ENCODE measurements at regions not wholly inside any gene's neighbourhood (a gene's known extent, or its start where the extent isn't known, plus 50 kb on each side); places are given as distances from the start of the nearest gene placed in this dataset.
"Not testable (repeated sequence)": the region's sequence is repeated elsewhere in the genome, so short reads cannot be mapped to it uniquely, and the experiment has no call there.

GRCh38 chr10:81662837-81663236 is 212.2 kb upstream of the NRG3 start:
- DNase-seq, result no peak

GRCh38 chr10:81664800-81665199 is 210.2 kb upstream of the NRG3 start:
- DNase-seq, result not testable (repeated sequence)

DNA sequence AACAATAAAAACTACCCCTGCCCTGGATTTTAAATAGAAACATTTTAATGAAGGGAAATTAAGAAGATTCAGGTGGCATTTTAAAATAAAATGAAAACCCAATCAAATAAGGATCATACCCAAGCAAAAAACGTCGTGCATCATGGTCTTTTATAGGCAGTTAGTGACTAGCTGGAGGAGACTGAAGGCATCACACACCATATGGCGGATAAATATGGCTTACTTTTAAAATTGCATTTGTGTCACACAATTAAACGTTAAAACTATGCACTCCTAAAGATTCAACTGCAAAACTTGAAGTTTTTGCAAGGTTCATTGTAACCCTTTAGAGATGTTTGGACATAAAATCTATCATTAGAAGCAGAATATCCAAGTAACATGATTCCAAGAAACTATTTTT is 200.1 kb upstream of the NRG3 start:
- no peak for DNase-seq

DNA sequence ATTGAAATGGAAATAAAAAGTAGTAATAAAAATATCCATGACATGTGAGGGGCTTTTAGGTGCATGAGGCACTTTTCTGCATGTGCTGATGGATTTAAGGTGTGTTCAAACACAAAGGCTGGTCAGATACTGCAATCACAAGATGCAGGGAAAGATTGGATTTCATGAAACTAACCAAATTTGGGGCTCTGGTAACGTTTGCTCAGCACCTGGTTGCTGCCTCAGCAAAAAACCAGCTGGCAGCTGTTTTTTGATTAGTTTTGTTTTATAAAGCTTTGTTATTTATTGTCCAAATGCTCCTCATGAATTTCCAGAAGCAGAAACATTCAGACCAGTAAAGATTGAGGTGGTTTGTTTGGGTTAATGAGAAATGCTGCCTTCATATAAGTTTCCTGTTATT is 195.7 kb upstream of the NRG3 start:
- no peak for DNase-seq

GRCh38 chr10:81680359-81680758 is 194.6 kb upstream of the NRG3 start:
- DNase-seq, result no peak

GRCh38 chr10:81688459-81688858 is 186.5 kb upstream of the NRG3 start:
- DNase-seq, result no peak

- DNase-seq, result no peak
Measured at GRCh38 chr10:81696609-81697388, 178.2 kb upstream of the NRG3 start.

DNA sequence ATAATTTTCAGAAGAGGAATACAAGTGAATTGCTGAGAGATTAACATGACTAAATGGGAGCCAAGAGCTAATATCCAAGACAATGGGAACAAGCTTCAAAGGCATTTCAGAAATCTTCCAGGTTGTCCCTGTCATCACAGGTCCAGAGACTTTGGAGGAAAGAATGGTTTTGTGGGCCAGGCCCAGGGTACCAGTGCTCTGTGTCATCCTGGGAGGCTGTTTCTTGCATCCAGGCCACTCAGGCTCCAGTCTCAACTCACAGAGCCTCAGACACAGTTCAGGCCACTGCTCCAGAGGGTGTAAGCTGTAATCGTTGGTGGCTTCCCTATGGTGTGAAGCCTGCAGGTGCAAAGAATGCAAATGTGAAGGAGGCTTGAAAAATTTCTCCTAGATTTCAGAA is 170.4 kb upstream of the NRG3 start:
- DNase-seq, result no peak

DNA sequence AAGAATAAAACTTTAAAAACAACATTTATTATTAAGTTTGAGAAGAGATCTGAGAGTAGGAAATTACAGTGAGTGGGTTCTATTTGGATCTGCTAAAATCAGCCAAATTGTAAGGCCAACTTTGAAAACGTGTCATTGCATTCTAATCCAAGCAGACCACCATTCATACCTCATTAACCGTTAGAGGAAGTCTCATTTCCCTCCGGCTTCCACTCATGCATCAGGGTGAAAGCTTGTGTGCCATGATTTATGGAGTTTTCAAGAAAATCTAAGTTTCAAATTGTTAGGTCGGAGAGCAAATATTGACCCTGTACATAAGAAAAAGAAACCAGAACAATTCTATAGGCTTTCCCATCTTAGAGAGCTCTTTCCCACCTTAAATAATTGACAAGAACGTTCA is 166.6 kb upstream of the NRG3 start:
- DNase-seq, result no peak

DNA sequence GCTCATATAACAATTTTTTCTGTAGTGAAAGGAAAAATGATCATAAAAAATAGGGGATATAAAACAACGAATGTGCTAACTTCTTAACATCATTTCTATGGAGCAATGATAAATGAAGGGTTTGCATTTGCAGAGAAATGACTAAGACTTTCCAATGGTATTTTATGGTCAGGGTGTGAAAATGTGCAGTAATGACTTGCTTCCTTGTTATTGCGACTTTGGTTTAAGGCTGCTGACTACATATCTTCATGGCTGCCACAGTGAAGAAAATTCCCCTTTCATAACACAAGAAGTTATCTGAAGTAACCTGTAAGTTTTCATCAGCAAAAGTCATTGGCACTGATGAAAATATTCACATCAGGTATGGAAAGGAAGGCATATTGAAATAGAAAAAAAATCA is 166.1 kb upstream of the NRG3 start:
- DNase-seq, result no peak

DNA sequence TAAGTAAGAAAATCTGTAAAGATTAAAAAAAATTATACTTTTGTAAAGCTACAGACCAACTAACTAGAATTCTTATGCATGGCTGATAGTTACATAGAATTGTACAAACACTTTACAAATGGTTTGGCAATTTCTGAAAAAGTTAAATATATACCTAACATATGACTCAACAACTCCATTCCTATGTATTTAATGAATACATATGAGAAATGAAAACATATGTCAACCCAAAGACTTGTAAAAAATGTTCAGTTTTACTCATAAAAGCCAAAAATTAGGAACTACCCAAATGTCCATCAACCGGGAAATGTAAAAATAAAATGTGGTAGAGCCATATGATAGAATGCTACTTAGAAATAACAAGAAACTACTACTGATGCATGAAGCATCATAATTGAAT is 152.6 kb upstream of the NRG3 start:
- DNase-seq, result no peak

DNA sequence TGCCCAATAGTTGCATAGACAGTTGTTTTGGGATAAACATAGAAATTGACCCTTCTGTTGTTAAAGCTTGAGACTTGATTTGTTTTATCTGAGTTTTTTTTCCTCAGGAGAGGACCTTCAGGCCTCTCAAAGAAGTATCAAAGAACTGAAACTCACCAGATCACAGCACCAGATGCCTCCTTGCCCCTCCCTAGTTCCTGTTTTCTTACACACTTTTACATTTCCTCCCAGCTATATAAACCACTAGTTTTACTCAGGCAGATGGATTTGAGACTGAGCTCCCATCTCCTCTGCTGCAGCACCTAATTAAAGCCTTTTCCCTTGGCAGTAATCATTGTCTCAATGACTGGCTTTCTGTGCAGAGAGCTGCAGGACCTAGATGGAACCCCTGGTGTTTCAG is 150.6 kb upstream of the NRG3 start:
- no peak for DNase-seq

- no peak for DNase-seq
Measured at GRCh38 chr10:81725851-81726250, 149.1 kb upstream of the NRG3 start.

- DNase-seq, result no peak
Measured at GRCh38 chr10:81728692-81729091, 146.3 kb upstream of the NRG3 start.

DNA sequence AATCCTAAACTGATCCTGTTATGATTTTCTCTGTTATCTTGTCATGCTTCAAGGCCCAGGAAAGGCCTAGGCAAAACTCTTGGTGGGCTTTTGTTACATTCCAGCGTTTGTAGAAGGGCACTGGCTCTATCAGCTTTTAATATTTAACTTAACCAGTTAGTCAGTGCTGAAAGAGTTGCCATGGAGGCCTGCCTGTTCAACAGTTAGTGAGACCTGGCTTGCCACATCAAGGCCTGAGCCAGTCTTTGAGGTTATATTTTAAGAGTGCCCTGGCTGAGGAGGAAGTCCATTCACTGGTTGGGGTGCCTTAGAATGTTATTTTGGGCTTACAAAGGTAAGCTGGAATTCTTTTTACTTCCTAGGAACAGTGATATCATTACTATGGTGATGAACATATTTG is 144.1 kb upstream of the NRG3 start:
- DNase-seq, result no peak

DNA sequence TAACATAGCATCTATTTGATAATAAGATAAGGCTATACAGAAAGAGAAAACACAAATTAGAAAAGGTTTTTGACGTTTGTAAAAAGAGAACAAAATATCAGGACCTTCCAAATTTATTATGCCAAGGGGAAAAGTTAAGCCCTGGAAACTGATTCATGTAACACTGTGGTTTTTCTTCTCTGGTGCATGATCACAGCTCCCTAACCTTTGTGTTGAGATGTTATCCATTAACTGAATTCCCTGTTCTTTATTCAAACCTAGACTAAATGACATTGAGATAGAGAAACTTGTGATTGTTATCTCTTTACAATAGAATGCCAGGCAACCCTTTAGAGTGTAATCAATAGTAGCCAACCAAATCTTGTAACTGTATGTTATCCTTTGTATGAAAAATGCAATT is 141.5 kb upstream of the NRG3 start:
- no peak for DNase-seq

DNA sequence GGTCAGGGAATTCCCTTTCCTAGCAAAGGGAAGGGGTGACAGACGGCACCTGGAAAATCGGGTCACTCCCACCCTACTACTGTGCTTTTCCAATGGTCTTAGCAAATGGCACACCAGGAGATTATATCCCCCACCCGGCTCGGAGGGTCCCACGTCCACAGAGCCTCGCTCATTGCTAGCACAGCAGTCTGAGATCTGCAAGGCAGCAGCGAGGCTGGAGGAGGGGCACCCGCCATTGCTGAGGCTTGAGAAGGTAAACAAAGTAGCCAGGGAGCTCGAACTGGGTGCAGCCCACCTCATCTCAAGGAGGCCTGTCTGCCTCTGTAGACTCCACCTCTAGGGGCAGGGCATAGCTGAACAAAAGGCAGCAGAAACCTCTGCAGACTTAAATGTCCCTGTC is 139.8 kb upstream of the NRG3 start:
- not testable (repeated sequence) for DNase-seq

DNA sequence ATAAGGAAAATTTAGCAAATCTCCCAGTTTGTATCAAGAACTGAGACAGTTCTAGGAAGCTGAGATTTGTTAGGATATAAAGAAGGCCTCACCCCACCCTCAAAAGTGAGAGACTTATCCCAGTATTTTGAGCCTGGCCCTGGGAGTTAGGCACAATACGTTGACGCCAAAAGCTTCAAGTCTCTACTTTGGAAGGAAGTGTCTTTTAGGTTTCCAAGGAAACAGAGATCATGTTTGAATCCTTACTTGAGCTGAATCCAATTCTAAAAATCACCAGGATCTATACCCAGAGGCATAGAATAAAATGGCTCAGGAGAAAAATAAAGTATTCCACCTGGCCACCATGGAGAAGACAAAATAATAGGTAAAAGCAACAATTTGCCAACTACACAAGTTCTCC is 115.9 kb upstream of the NRG3 start:
- no peak for DNase-seq

DNA sequence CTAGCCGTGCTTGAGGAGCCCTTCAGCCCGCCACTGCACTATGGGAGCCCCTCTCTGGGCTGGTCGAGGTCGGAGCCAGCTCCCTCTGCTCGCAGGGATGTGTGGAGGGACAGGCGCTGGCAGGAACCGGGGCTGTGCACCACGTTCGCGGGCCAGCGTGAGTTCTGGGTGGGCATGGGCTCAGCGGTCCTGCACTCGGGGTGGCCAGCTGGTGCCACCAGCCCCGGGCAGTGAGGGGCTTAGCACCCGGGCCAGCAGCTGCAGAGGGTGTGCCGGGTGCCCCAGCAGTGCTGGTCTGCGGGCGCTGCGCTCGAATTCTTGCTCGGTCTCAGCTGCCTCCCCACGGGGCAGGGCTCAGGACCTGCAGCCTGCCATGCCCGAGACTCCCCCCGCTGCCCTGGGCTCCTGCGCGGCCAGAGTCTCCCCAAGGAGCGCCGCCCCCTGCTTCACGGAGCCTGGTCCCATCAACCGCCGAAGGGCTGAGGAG is 90.8 kb upstream of the NRG3 start:
- no peak for DNase-seq

- DNase-seq, result no peak
Measured at GRCh38 chr10:81792729-81793128, 82.3 kb upstream of the NRG3 start.

DNA sequence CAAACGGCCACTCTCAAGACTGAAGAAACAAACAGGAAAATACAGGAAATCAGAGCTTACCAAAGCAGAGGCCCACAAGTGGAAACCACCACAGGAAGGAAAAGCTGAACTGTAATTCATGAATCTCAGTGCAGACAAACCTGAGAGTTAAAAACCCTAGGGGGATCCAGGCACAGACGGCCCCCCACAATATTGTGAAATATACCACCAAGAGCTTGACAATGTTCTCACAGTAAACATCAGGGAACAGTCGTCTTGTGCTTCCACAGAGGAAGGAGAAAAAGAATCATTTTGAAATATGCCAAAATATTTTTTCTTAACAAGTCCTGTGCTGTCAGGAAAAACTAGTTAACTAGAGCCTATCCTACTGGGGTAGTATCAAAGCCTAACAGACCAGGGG is 68.2 kb upstream of the NRG3 start:
- DNase-seq, result no peak

- no peak for DNase-seq
Measured at GRCh38 chr10:81814842-81815241, 60.2 kb upstream of the NRG3 start.

DNA sequence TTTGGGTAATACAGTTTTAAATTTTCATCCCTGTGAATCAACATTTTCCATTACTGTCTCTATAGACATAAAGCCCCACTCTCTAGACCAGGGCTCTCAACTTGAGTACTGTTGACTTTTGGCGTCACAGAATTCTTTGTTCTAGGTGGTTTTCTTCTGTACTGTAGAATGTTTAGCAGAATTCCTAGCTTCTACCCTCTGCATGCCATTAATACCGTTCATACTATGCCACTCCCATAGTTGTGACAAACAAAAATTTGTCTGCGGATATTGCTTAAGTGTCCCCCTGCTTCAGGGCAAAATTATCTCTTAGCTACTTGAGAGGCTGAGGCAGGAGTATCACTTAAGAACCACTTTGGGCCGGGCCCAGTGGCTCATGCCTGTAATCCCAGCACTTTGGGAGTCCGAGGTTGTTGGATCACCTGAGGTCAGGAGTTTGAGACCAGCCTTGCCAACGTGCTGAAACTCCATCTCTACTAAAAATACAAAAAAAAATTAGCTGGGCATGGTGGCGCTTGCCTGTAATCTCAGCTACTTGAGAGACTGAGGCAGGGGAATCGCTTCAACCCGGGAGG is 57.3 kb upstream of the NRG3 start:
- no peak for DNase-seq

DNA sequence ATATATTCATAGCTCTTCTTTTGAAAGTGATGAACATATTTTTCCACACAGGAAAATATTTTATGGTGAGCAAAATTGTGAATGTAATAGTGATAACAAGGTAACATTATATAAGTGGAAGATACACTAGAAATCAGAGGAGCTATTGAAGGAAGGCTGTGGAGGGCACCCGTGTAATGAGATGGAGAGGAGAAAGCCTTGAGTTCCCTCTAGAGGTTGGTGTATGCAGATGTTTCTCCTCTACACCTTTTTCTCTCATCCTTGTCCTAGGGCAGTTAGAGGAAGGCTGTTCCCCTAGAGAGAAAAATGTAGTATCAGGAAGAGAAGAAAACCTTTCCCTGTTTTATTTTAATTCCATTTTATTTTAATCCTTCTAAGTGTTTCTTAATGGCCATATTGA is 54.6 kb upstream of the NRG3 start:
- no peak for DNase-seq
